NOMO-1 treated with DMSO at 0.1 percent for 48 hours (cell line): ENCODE measurements at regions not wholly inside any gene's neighbourhood (a gene's known extent, or its start where the extent isn't known, plus 50 kb on each side); places are given as distances from the start of the nearest gene placed in this dataset.

Experiments used
- DNase-seq: peaks from one replicate; lab custom pipeline; 2025; ENCODE audit not compliant: unreplicated experiment; lab: John Stamatoyannopoulos, UW

DNA sequence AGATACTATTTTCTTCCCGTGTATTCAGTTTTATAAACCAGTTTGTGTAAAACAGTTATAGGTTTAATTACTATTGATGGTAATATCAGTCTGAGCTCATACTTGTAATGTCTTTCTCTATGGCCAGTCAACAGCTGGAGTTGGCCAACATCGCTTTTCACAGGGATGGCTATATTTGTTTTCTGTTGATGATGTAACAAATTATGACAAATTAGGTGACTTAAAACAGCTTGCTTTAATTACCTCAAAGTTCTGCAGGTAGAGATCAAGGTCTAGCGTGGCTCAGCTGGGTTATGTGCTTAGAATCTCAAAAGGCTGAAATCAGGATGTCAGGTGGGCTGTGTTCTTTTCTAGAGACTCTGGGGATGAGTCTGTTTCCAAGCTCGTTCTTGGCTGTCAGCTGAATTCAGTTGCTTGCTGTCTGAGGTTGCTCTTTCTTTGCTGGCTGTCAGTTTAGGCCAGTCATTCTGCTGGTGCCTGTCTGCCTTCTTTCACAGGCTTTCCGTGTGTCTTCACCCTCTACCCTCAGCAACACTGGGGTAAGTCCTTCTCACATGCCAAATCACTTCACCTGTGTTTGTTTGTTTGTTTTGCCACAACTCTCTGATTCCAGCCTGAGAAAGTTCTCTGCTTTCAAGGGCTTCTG, 370.2 kb upstream of the E2F7 start:
- DNase-seq, result peak; percentile 39

DNA sequence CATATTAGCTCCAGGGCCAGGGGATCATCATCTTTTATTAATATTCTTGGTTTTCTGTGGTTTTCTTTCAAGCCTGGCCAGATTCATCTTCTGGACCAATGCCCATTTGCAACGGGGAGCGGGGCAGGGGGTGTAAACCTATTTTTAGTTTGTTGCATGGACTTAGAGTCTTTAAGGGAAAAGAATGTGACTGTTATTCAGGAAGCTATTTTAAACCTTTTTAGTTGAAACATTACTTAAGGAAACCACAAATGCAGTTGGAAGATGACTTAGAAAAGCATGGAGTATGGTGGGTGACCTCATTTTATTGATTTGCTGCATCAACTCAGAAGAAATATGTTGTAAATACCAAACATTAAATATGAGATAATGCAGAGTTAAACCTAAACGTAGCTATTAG, 368.4 kb upstream of the E2F7 start:
- peak; percentile 11 for DNase-seq

DNA sequence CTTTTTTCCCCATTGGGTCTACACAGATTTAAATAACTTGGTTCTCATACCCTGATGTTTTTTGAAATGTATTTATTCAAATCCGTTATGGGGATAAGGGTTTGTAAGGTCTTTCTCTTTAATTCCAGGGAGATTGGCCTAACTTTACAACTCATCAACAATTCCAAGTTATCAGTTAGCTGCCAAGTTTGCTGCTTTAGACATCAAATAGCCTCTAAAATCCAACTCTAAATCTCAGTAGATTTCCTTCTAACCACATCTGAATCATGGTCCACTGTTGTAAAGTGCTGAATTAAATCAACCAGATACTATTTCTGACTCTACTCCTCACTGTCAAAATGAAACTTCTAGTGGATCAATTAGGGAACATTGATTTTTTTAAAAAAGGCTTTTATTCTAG, 364.1 kb upstream of the E2F7 start:
- DNase-seq, result no peak

DNA sequence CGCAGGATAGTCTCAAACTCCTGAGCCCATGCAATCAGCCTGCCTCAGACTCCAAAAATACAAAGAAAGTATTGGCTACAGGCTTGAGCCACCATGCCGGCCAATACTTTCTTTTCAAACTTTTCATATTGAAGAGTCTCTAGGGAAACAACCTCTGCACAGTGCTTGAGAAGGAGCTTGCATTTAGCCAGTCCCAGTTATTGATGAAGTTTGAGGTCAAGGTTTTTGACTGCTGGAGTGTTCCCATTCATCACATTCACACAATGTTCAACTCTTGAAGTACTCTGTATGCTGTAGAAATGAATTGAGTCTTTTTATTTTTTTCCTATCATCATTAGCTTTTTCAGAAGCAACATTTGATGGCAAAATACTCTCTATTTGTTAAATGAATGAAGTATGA, 355.8 kb upstream of the E2F7 start:
- no peak for DNase-seq

DNA sequence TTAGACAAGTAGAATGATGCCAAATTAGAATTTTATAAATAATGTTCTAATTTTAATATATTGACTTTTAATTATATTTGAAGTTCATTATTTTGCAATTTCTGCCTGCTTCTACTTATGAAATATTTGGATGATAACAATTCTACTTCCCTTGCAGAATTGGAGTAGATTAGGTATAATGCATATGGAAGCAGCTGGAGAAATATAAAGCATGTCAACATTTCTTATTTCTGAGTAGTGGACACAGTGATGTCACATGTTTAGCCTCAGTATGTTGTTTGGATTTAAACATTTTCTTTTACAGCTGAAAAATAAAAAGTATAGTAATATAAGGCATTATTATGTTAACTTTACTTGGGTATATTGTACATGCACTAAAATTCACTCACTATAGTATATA, 344.2 kb upstream of the E2F7 start:
- no peak for DNase-seq

DNA sequence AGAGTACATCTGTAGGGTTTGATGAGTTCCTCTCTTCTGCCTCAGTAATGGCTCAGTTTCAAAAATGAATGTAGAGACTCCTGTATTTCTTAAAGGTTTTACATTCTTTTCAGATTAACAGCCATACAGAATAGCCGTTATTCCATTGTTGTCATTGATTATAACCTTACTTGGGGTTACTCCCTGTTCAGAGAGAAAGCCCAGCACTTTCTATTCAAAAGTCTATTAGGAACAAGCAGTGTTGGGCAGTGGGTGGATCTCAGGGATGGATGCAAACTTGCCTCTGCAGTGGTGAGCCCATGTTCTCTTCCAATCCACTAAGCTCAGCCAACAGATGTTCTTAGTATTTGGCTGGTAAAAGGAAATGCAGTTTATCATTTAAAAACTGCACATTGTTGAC, 342.6 kb upstream of the E2F7 start:
- DNase-seq, result no peak

DNA sequence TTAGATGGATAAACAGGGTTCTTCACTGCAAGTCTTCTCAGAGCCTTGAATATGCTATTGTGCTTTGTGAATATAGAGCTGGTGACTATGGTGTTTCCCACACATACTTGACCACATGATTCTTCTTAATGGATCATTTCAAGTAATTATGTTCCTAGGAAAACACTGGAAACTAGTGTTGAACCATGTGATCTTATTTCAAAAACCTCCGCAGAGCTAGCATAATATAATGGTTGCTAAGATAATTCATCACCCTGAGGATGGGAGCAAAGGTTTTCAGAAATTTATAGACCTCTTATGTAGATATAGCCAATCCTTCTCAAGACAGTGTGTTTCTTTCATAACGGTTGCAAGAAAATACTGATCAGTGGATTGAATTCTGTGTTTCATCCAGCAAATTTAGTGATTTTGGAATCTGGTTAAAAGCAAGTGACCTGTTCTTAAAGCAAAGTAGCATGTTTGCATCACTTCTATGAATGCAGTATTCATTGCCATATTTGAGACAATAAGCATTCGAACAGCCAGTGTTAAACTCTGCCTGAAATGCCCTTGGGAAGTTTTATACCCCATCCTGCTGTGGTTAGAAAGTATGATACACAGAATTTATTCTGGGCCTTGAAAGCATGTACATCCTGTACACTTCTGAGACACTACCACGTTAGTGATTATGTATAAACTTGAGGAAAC, 341.0 kb upstream of the E2F7 start:
- DNase-seq, result no peak

DNA sequence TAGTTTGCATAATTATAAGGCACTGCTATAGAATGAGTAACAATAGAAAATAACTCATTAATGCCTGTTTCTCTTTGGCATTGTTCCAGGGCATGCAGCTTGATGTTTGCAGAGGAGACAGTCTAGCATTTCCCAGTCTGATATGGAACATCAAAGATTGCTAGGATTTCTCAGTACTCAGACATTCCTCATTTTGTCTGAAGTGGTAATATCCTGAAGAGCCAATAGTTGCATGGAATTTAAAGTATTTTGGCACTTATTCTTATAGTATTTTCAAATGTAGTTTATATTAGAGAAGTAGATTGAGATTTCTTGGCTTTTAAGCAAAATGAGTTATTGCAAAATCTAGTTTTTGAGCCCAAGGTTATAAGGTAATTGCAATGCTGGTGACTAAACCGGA, 337.3 kb upstream of the E2F7 start:
- no peak for DNase-seq

DNA sequence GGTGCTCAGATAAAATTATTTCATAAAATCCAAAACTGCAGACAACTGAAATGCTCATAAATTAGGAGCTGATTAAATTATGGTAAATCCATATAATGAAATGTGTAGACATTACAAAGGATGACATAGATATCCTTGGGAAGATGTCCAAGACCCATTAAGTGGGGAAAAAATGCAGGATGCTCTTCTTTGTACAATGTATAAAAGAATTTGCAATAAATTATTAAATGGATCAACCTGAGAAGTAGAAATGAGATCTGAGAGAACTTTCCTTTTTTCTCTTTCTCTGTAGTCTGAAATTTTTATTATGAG, 336.4 kb upstream of the E2F7 start:
- no peak for DNase-seq

DNA sequence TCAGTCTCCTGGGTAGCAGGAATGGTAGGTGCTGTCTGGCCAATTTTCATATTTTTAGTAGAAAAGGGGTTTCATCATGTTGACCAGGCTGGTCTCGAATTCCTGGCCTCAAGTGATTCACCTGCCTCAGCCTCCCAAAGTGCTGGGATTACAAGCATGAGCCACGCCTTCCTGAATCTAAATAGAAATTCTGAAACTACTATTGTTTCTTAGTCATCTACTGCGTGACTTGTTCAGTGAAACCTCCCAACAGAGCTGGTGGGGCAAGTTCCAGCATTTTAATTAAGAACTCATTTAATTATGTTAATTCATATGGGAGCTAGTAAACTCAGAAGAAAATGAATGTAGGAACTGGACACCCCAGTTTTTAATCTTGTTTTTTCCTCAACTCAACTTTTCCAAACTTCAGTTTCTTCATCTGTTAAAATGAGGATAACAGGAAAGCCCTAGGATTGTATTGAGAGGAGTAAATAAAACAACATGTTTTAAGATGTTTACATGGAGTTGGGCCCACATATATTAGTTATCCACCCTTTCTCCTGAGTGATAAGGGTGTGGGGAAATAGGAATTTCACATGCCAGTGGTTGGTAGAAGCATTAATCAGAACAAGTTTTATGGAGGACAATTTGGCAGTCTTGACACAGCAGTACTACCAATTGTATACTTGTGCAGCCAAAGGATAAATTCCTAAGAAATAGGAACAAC, 335.8 kb upstream of the E2F7 start:
- DNase-seq, result no peak

DNA sequence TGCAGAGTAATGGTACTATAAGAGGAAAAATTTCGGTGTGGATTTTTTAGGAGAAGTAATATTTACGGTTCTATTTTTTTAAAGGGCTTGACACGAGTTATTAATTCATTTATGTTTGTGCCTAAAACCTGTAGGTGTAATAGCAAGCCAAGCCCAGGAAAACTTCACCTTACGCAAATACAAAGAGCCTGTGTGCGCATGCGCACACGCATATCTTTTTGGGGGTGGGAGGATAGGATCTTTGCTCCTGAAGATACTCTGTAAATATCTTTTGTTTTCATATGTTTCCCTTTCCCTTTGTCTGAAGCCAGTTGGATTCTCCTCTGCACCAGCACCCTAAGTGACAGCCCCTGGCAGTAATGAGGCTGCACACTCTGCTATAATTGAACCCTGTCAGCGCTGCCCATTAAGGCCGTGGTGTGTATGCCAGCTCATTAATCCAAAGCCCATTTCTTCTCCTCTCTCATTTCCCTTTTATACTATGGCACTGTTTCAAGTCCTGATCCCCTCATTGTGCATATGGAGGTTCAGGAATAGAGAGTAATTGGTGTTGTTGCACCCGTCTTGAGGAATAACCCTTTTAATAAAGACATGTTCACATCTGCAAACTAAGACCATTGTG, 327.2 kb upstream of the E2F7 start:
- no peak for DNase-seq

DNA sequence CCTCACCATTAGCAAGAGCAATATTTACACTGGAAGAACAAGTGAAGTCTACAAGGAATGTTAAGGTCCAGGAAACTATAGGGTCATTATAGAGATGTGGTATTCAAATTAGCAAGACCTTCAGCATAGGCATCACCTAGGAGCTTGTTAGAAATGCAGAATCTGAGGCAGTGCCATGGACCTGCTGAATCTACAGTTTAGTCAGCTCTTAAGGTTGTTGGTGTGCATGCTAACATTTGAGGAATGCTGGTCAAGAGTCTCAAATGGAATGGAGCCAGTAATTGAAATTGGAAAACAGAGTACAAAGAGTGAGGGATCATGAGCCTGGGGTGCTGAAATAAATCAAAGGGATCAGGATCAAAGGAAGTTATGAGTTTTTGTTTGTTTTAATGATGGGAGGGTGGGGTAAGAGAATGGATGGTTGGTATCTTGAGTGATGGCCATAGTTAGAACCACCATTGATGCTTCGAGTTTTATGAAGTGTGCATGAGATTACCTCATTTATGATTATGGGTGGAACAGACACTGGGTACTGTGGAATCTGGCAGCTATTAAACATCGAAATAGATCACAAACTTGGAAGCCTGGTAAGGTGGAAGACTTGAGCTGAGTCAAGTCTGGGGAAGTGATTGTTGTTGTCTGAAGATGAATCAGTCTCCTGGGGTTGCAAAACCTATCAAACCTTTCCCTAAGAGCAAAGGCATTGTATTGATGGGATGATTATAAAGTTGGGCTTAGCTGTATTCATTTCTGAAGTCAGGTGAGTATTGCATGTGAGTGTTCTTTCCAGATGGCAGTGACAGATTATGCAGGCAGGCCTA, 323.3 kb upstream of the E2F7 start:
- DNase-seq, result no peak

DNA sequence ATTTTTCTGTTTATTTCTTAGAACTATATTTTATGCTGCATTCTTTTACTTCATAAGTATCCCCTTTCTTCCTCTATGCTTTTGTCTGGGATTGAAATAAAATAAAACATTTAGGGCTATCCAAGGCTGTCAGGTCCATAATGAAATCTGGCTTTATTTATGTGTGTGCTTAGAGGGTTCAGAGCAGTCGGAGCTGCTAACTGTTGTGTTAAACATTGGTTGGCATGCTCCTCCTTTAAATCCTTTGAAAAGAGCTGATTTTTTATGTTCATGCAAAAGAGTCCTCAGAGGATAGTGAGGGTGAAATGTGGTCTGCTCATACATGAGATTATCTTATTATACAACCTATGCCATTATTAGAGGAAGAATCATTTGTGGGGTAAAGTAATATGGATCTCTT, 322.3 kb upstream of the E2F7 start:
- no peak for DNase-seq

DNA sequence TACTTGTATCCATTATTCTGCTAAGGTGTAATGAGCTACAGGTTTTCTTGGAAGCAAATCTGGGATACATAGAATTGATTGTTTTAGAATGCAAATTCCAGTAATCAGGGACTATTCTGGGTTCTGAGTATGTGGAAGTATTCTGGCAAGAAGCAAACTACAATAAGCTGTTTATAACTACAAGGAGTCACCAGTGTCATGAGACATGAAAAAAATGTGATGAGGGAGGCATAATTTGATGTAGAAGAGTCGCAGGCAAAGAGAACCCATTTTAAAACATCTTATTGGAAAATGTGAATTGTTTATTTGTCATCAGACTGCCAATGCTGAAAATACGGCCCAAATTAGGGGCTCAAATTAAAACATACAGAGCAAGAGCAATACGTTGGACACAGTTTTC, 321.8 kb upstream of the E2F7 start:
- no peak for DNase-seq

DNA sequence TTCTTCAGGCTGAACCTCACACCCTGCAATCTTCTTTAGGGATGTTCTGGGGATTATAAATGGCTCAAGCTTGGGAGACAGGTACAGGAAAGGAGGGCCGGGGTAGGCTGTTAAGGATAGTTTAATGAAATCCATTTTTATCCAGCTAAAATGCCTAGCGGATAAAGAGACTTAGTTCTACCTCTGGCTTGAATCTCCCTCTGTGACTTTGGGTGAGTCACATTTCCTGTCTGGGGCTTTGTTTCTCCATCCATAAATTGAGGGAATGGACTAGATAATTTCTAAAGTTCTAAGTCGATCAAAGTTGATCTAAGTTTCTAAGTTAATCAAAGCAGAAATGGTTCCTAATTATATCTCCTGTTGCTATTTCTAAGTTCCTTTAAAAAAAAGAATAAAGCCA, 319.6 kb upstream of the E2F7 start:
- DNase-seq, result no peak

DNA sequence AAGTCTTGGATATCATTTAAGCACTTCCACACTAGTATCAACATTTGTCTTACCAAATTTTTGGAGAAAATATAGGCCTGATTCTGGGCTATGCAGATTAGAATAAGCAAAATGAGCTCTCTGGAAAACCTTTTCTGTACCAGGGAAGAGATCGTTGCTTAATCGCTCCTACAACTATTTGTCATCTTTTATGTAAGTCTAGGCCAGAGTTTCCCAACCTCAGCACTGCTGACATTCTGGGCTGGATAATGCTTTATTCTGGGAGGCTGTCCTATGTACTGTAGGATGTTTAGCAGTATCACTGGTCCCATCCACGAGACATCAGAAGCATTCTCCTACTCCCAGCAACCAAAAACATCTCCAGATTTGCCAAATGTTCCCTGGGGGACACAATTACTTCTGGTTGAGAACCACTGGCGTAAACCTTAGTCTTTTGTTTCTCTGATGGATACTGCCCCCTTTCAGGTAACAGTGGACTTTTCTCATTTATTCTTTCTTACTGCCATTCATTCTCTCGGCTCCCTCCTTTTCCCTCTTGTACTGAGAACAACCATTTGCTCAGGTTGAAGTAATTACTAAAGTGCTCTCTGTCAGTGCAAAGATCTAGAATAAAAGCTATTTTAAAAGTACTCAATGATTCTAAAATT, 316.9 kb upstream of the E2F7 start:
- peak; percentile 31 for DNase-seq

DNA sequence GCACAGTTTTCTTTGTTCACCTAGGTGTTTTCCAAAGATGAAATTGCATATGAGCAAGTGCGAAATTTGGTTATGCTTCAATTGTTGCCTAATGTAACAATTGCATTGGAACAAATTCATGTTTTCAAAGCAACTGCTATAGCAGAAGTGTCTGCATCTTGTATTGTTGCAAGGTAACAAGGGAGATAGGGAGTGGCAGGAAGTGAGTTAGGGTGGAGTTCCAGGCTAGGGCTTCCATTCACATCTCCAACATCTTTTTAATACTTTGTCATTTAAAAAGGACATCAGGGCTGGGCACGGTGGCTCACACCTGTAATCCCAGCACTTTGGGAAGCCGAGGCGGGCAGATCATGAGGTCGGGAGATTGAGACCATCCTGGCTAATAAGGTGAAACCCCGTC, 312.3 kb upstream of the E2F7 start:
- DNase-seq, result peak; percentile 26

DNA sequence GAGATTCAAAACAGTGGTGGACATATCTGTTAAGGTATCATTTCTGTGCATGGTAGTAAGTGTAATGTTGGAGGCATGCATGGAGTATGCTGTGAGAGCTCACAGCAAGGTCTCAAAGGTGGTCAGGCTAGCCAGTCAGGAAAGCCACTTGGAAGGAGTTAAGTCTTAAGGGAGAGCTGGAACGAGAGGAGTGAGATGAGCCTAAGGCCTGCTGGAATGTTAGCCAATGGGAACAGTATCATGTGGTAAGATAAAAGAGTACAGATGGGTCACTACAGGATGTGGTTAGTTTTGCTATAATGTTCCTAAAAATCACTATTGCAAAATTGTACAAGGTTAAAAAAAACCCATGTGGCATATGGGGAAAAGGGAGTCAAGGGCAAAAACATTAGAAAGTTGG, 311.7 kb upstream of the E2F7 start:
- peak; percentile 62 for DNase-seq

DNA sequence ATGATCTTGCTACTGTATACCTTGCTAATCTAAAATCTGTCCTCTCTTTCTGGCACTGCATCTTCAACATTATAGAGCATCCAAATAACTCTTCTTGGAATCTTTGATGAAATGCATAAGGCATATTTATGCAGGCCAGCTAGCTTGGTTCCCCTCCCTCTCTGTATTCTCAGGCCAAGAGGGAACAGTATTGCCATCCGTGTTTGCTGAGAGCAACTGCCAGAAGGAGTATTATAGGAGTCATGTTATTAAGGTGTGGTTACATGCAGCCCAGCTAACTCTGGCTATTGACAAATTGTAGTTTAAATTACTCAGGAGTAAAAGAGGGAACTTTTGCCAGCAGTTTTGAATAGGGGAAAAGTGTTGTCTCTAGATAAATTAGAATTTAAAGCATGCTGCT, 309.3 kb upstream of the E2F7 start:
- DNase-seq, result no peak

DNA sequence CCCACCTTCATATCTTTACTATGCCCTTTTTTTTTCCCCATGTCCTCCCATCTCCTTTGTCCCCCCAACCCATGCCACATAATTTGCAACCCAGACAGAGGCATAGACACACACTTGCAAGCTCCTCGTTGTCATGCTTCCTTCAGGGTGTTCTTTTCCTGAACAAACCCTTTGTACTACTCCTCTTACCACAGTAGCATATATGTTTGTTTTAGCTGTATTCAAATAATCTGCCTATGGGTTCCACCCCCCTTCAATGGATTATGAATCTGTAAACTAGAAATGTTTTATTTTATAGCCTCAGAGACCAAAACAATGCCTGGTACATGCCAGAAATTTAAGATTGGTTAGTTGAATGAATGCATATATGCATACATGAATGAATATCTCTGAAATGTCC, 307.1 kb upstream of the E2F7 start:
- no peak for DNase-seq

DNA sequence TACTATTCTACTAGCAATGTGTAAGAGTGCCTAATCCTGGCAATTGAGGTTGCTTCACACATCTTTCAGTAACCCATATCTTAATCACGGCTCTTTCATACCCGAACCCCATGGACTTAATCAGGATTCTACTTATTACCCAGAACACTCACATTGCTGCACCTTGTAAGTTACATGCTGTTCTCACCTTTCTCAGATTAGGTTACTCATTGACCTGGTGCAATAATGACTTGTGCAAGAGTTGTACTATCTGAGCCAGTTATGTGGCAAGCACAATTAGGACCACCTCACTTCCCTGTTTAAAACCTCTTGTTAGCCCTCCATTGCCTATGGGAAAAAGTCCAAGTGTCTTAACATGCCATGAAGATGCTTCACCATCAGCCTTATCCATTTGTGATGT, 306.7 kb upstream of the E2F7 start:
- DNase-seq, result no peak
